Epithelial cell of proximal tubule (primary cell): ENCODE measurements at regions not wholly inside any gene's neighbourhood (a gene's known extent, or its start where the extent isn't known, plus 50 kb on each side); places are given as distances from the start of the nearest gene placed in this dataset.

Experiments used
- DNase-seq: peaks from one replicate; pipeline ENCODE4 v3.0.0-alpha.2; 2011; ENCODE audit warnings: low read depth
- H3K4me3 ChIP-seq: 2 replicates; pipeline ENCODE4 v1.5.1; 2011; ENCODE audit warnings: low read depth, mild to moderate bottlenecking, low read length
- CTCF ChIP-seq: conservative IDR thresholded peaks from 2 replicates; pipeline ENCODE4 v1.5.1; 2012; ENCODE audit warnings: low read depth, mild to moderate bottlenecking, low read length

- no peak for TF ChIP-seq CTCF
- no peak overlapping the region for H3K4me3 ChIP-seq
- no peak for DNase-seq
These were observed 788.9 kb downstream of the UQCRFS1 start for GRCh38 chr19:28424077-28424476.

- DNase-seq: no peak
- H3K4me3 ChIP-seq: no peak overlapping the region
- no peak for TF ChIP-seq CTCF
These were observed 789.9 kb downstream of the UQCRFS1 start for GRCh38 chr19:28422791-28423650.

GRCh38 chr19:28422046-28422445 is 790.9 kb downstream of the UQCRFS1 start:
- TF ChIP-seq CTCF: no peak
- DNase-seq: no peak
- H3K4me3 ChIP-seq: no peak overlapping the region

GRCh38 chr19:28420811-28421550 is 792.0 kb downstream of the UQCRFS1 start:
- no peak for DNase-seq
- TF ChIP-seq CTCF: no peak
- H3K4me3 ChIP-seq: no peak overlapping the region

- DNase-seq: no peak
- H3K4me3 ChIP-seq: no peak overlapping the region
- no peak for TF ChIP-seq CTCF
These were observed 793.6 kb downstream of the UQCRFS1 start for GRCh38 chr19:28419312-28419711.

GRCh38 chr19:28417361-28417760 is 795.6 kb downstream of the UQCRFS1 start:
- DNase-seq: no peak
- no peak for TF ChIP-seq CTCF
- H3K4me3 ChIP-seq: no peak overlapping the region

GRCh38 chr19:28416245-28416644 is 796.7 kb downstream of the UQCRFS1 start:
- no peak for DNase-seq
- no peak overlapping the region for H3K4me3 ChIP-seq
- TF ChIP-seq CTCF: no peak
